ENCODE measurements at regions not wholly inside any gene's neighbourhood (a gene's known extent, or its start where the extent isn't known, plus 50 kb on each side); places are given as distances from the start of the nearest gene placed in this dataset.

GRCh38 chr2:235156055-235156454 is 204.2 kb downstream of the SH3BP4 start:
- TF ChIP-seq EZH2 (optimal IDR thresholded peaks at IDR 0.05; ENCODE audit: low read depth, low read length) (no peak), CTCF (IDR thresholded peaks at IDR 0.05; ENCODE audit: low read length) (no peak)

Measured in MM.1S (cell line).